Amniotic epithelial cell (primary cell): ENCODE measurements at regions not wholly inside any gene's neighbourhood (a gene's known extent, or its start where the extent isn't known, plus 50 kb on each side); places are given as distances from the start of the nearest gene placed in this dataset.
"Not testable (repeated sequence)": the region's sequence is repeated elsewhere in the genome, so short reads cannot be mapped to it uniquely, and the experiment has no call there.

Experiments
- DNase-seq: peaks from one replicate; pipeline ENCODE4 v3.0.0-alpha.2; 2010; ENCODE audit warnings: low read depth

- DNase-seq, result no peak
Measured at GRCh38 chr12:127469331-127469730, 797.6 kb upstream of the TMEM132C start.

- DNase-seq, result no peak
Measured at GRCh38 chr12:127473766-127474165, 793.2 kb upstream of the TMEM132C start.

GRCh38 chr12:127479256-127479655 lies 787.7 kb upstream of the TMEM132C start:
- DNase-seq, result no peak

GRCh38 chr12:127480775-127481314 lies 786.1 kb upstream of the TMEM132C start:
- no peak for DNase-seq

GRCh38 chr12:127482950-127483349 lies 784.0 kb upstream of the TMEM132C start:
- no peak for DNase-seq

GRCh38 chr12:127485528-127485927 lies 781.4 kb upstream of the TMEM132C start:
- DNase-seq, result no peak

- DNase-seq, result no peak
Measured at GRCh38 chr12:127487031-127487430, 779.9 kb upstream of the TMEM132C start.

- DNase-seq, result no peak
Measured at GRCh38 chr12:127489061-127489460, 777.9 kb upstream of the TMEM132C start.

- DNase-seq, result no peak
Measured at GRCh38 chr12:127494961-127495915, 771.7 kb upstream of the TMEM132C start.

- no peak for DNase-seq
Measured at GRCh38 chr12:127496255-127496654, 770.7 kb upstream of the TMEM132C start.

GRCh38 chr12:127500512-127501035 lies 766.4 kb upstream of the TMEM132C start:
- DNase-seq, result no peak

- DNase-seq, result no peak
Measured at GRCh38 chr12:127501916-127502315, 765.1 kb upstream of the TMEM132C start.

- no peak for DNase-seq
Measured at GRCh38 chr12:127503246-127503645, 763.7 kb upstream of the TMEM132C start.

- not testable (repeated sequence) for DNase-seq
Measured at GRCh38 chr12:127503996-127504395, 763.0 kb upstream of the TMEM132C start.

- no peak for DNase-seq
Measured at GRCh38 chr12:127504874-127505273, 762.1 kb upstream of the TMEM132C start.

- no peak for DNase-seq
Measured at GRCh38 chr12:127507341-127507740, 759.6 kb upstream of the TMEM132C start.

GRCh38 chr12:127509066-127509778 lies 757.7 kb upstream of the TMEM132C start:
- no peak for DNase-seq

GRCh38 chr12:127515941-127516340 lies 751.0 kb upstream of the TMEM132C start:
- no peak for DNase-seq

- DNase-seq, result no peak
Measured at GRCh38 chr12:127516467-127516866, 750.5 kb upstream of the TMEM132C start.

GRCh38 chr12:127519779-127520178 lies 747.2 kb upstream of the TMEM132C start:
- no peak for DNase-seq

GRCh38 chr12:127526925-127527324 lies 740.0 kb upstream of the TMEM132C start:
- DNase-seq, result no peak

- DNase-seq, result no peak
Measured at GRCh38 chr12:127528551-127528950, 738.4 kb upstream of the TMEM132C start.

GRCh38 chr12:127531542-127531941 lies 735.4 kb upstream of the TMEM132C start:
- DNase-seq, result no peak
